ENCODE measurements at regions not wholly inside any gene's neighbourhood (a gene's known extent, or its start where the extent isn't known, plus 50 kb on each side); places are given as distances from the start of the nearest gene placed in this dataset.
"Not testable (repeated sequence)": the region's sequence is repeated elsewhere in the genome, so short reads cannot be mapped to it uniquely, and the experiment has no call there.

DNA sequence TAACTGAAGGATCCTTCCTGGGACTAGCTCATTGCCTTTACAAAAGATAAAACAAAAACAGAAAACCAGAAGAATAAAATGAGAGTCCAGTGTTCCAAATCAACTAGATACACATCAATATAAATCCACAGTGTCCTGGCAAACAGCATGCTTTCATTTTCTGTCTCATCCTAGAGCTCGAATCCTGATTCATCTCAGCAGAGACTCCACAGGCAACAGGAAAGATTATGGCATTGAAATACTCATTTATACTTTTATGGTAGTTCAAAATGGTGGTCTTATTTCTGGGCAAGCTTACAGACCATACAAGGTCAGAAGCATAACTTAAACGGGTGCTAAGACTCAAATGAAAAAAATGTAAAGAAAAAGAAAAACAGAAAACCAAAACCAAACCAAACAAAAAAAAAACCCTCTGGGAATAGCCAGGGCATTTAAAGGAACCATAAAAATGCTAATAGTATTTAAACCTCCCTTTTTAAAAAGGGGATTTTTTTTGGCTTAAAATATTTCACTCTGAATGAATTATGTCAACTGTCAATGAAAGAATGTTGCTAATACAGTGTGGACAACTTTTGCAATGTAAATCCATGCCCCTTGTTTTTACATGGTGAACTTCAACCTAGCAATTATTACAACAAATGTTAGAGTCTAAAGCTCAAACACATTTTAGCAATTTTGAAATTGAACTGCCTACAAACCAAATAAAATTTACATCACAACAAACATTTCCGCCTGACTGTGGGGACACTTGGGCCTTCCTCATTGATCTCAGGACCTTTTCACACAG lies 57.9 kb downstream of the GPR101 start:
- no peak for DNase-seq
- ATAC-seq, result no peak

DNA sequence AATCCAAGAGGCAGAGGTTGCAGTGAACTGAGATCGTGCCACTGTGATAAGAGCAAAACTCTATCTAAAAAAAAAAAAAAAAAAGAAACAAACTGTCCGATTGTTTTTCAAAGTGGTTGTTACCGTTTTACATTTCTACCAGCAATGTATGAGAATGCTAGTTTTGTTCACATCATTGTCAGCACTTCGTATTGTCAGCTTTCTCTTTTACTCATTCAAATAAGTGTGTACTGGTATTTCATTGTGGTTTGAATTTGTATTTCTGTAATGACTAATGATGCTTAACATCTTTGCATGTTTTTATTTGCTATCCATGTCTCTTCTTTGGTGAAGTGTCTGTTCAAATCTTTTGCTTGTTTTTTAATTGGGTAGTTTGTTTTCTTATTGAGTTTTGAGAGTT lies 65.8 kb downstream of the GPR101 start:
- ATAC-seq (no peak), DNase-seq (no peak)

DNA sequence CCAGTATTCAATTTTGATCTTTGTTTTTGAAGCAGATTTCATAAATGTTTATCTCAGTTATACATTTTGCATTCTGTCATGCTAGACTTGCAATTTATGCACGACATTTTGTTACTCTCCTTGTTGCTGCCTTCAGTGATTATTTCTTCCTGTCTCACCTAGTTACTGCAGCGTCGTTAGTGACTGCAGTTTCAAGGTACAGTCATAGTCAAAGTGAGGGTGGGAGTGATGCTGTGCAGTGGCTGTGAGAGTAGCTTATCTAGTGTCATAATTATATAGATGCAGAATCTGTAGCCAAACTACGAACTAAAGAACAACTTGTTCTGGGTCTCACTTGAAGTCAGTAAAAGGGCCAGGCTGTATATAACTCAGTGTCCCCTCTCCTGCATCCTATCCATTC lies 69.8 kb downstream of the GPR101 start:
- ATAC-seq (no peak), DNase-seq (no peak)

DNA sequence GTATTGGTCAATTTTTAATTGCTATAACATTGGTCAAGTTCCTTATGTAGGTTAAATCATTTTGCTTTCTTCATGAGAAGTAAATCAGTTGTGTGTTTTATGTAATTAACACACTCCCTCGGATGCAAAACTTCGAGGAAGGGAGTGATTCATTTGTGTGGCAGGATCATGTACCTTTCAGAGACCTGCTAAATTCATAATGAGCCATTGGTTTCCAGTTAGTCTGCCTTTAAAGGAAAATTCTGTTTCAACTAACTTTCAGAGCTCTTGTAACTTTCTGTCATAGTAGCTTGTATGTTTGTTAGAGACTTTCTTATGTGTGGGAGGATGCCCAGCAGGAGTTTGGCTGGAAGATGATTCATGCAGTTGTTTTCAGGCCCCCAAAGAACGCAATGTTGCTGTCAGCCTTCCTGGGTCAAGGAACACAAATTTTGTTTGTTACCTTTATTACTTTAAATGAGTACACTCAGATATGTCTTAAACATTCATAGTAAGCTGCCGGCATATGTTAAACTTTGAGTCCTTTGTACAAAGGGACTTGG lies 72.1 kb downstream of the GPR101 start:
- no peak for DNase-seq
- no peak for ATAC-seq

DNA sequence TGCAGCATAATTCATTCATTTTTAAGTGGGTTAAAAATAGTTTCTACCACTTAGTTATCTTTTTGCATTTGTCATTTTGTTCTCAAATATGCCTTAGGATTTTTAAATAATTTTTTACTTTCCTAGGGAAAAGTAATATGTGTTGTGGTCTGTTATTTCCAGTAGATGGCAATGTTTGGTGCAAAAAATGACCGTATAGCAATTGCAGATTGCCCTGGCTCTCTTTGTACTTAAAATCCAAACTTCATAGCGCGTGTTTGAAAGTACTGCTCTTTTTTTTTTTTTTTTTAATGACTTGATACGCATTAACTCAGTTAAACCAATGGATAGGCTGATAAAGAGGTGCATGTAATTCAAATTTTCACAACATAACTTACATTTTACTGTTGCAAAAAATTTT lies 74.4 kb upstream of the RBMX start:
- ATAC-seq (no peak), DNase-seq (no peak)

DNA sequence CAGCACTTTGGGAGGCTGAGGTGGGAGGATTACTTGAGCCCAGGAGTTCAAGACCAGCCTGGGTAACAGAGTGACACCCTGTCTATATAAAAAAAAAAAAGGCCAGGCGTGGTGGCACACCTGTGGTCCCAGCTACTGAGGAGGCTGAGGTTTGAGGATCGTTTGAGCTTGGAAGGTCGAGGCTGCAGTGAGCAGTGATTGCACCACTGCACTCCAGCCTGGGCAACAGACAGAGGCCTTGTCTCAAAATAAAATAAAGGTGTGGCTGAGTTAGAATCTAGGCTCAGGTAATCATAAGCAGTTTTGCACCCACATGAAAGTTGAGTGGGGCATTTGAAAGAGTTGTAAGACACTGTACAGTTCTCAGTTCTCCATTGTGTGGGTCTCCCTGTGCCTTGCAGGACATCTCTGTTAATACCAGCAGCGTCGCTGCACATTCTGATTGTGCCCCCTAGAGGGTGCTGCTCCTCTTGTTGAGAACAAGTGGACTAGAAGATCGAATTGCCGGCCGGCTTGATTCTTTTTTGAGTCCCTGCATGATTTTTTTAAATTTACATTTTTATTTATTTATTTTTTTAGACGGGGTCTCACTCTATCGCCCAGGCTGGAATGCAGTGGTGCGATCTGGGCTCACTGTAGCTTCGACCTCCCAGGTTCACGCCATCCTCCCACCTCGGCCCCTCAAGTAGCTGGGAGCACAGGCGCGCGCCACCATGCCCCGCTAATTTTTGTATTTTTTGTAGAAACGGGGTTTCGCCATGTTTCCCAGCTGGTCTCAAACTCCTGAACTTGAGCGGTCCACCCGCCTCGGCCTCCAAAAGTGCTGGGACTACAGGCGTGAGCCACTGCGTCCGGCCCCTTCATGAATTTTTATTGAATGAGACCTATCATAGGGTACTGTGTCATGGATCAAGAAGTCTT lies 73.6 kb upstream of the RBMX start:
- ATAC-seq (no peak), DNase-seq (peak; percentile 56)

DNA sequence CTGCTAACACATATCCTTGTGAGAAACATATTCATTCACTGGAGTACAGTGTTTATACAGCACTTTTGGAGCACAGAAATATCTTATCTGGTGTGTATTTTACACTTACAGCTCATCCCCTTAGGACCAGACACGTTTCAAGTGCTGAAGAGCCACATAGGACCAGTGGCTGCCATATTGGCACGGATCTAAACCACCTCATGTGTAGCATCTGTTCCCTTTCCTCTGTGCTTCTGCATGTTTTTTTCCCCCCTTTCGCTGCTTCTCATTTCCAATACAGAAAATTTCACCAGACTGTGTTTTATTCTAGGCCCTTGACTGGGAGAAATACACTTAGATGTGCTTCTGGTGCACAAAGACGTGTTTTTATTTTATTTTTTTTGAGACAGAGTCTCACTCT lies 69.7 kb upstream of the RBMX start:
- DNase-seq, result no peak
- ATAC-seq, result no peak

DNA sequence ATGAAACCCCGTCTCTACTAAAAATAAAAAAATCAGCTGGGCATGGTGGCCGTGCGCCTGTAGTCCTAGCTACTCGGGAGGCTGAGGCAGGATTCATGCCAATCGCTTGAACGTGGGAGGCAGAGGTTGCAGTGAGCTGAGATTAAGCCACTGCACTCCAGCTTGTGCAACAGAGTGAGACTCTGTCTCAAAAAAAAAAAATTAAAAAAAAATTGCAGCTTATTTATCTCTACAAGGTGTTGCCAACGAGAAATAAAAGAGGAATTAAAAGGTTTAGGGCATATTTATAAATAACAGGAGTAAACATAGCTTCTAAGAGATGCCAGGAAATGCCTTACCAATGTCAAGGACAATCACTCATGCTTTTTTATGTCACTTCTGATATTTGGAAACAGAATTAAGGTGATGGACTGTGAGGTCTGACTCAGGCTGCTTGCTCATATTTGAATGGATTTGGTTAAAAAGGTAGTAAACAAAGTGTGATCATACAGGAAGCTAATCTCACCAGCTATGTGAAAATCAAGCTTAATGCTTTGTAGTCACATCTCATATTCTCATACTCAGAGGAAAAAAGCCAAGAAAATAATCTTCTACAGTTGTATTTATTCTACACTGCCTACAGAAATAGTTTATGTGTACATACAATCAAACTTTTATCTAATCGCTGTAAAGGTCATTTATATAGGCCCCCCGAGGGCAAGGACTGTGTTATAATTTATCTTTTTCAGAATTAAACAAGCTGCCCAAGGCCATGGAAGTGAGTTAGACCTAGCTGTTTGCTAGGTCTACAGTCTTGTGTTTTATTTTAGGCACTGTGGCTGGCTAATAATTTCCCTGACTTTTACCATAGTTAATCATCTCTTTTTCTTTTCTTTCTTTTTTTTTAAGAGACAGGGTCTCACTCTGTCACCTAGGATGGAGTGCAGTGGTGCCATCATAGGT lies 61.1 kb upstream of the RBMX start:
- no peak for DNase-seq
- ATAC-seq, result no peak

DNA sequence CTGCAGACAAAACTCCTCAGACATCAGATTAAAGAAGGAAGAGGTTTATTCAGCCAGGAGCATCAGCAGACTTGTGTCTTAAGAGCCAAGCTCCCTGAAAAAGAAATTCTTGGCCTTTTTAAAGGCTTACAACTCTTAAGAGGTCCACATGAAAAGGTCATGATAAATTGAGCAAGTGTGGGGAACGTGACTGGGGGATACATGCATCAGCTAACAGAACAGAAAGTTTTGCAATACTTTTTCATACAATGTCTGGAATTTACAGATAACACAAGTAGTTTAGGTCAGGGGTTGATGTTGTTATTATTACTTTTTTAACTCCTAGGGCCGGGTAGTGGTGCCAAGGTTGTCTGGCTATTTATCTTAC lies 55.6 kb upstream of the RBMX start:
- ATAC-seq, result no peak
- DNase-seq, result no peak

DNA sequence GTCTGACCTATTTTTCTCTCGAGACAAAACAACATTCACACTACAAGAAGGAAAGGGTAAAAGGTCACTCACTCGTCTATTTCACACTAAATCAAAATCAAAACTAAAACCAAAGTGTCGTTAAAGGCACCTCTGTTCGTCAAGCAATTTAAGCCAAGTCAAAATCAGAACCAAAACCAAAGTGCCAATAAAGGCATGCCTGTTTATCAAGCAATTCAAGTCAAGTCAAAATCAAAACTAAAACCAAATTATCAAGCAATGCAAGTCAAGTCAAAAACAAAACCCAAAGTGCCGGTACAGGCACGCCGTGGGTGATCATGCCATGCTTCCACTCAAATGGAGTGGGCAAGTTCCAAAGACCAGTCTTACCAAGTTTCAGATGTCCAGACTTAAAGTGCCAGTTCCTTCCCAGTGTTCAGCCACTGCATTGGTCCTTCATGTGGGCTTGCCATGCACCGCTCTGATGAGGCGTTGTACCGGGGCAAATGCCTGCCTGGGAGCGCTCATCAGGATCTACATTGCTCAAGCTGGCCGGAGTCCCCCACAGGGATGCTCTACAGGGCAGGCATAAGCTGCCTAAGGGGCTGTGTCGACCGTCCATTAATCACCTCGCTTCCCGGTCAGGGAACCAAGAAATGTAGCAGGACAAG lies 55.1 kb upstream of the RBMX start:
- ATAC-seq, DNase-seq: not testable (repeated sequence)

DNA sequence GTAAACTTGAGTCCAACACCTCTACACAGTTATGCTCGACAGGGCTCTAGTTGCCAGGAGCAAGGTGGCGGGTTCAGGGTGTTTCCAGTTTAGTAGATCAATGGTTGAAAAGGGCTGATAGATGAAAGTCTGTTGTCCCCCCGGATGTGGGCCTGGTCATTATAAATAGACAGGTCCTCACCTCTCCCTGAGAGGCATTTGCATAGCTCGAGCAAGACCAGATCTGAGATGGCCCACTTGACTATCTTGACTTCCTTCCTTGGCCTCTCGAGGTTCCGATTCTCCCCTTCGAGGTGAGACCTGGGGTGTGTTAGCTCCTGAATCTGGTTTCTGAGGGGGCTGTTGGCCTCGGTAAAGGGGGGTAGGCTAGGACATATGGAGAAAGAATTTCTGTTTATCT lies 54.1 kb upstream of the RBMX start:
- DNase-seq, ATAC-seq: not testable (repeated sequence)

DNA sequence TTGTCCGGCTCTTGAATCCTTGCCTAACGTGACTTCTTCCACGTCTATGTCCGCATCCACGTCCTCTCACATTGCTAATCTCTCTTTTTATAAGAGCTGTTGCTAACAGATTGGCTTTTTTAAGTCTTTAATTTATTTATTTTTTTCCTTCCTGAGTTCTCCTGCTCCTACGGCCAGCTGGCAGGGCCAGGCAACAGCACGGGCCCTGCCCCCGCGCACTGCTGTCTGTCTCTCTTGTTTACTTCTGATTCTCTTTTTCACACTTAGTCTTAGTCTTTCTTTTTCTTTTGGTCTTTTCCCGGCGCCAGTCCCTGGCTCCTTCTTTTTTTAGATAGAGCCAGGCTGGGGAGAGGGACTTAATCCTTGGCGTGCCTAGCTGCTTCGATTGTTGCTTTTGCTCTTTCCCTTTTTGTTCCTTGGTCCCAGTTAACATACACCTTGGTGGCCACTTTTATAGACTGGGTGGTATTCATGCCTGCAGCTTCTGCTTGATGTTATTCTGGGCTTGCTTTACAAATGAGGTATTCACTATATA lies 53.2 kb upstream of the RBMX start:
- ATAC-seq (no peak), DNase-seq (no peak)

DNA sequence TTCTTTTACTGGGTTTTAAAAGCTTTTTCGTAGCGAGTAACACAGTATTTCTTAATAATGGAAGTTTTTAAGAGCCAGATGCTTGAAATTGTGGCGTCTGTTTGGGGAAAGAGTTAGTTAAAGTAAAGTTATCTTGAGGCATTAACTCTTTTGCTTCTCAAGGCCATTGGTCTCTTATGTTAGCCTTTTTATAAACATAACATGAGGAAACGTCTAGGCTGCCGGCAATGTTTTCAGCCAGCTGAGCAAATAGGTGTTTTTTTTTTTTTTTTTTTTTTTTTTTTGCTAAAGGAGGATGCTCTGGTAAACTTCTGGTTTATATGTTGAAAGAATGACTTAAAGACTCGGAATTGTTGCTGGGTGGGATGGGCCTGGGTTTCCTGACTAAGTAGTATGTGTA lies 51.1 kb upstream of the RBMX start:
- DNase-seq (no peak), ATAC-seq (no peak)

All from stimulated activated naive CD8-positive, alpha-beta T cell treated with anti-CD3 and anti-CD28 coated beads, Interleukin-15, Interleukin-2, amounts not matched to agents 100 U/mL and 50 U/mL, for 24 hours (primary cell).